ENCODE measurements at regions not wholly inside any gene's neighbourhood (a gene's known extent, or its start where the extent isn't known, plus 50 kb on each side); places are given as distances from the start of the nearest gene placed in this dataset.

DNA sequence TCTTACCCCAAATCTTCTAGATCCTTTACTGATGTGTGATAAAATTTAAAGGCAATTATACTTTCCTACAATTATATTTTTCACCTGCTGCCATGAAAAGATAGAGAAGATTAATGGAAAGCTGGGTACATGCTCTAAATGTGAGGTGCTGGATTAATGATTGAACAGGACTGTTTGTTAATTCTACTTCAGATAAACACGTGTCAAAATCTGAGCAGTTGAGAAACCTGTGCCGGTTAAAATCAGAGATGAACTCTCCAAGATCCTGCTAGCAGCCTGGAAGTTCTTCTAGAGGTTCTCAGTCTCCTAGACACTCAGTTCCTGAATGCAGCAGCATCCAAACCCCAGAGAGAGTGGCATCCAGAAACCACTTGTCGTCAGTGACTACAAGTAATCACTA lies 69.2 kb downstream of the INHBA start:
- Histone ChIP-seq H3K4me3 (no peak overlapping the region), H3K9ac (ENCODE audit: control insufficient read depth, insufficient read depth, low read length) (no peak overlapping the region), H4K20me1 (ENCODE audit: control insufficient read depth, insufficient read depth) (no peaks in the 10 kb centered on the region), H3K4me1 (ENCODE audit: control insufficient read depth, insufficient read depth, low read length) (no peaks in the 10 kb centered on the region), H2AFZ (ENCODE audit: control insufficient read depth, low read depth, low read length) (no peak overlapping the region), H3K27ac (ENCODE audit: control insufficient read depth, insufficient read depth) (no peak overlapping the region), H3K9me3 (replicated peaks; ENCODE audit: control insufficient read depth, insufficient read depth, low read length) (no peaks in the 10 kb centered on the region), H3K27me3 (replicated peaks in 1 of 2; ENCODE audit: control insufficient read depth in 2 of 2, insufficient read depth in 2 of 2, low read length in 1 of 2) (no peaks in the 10 kb centered on the region), H3K79me2 (ENCODE audit: control insufficient read depth, insufficient read depth, low read length) (no peaks in the 10 kb centered on the region), H3K4me2 (ENCODE audit: control insufficient read depth, insufficient read depth) (no peak overlapping the region), H3K36me3 (ENCODE audit: control insufficient read depth in 2 of 2, insufficient read depth in 2 of 2, low read length in 1 of 2) (no peaks in the 10 kb centered on the region)
- POLR2A ChIA-PET: interaction anchor here (0.5 kb wide), 1 partner anchor 17 kb away, joined by 4 read pairs; no protein-coding TSS in a partner anchor
- no TSS peak for BruUV-seq (replicated peaks)
- TF ChIP-seq POU2F2 (IDR thresholded peaks at IDR 0.05; ENCODE audit: borderline replicate concordance, low read depth, low read length) (no peak), SUPT20H (IDR thresholded peaks at IDR 0.05; ENCODE audit: borderline replicate concordance, control insufficient read depth, low read depth, low read length) (no peak), FOS (IDR thresholded peaks at IDR 0.05; ENCODE audit: borderline replicate concordance, extremely low read depth, insufficient read length) (no peak), NRF1 (conservative IDR thresholded peaks at IDR 0.05; ENCODE audit: low read depth, low read length) (no peak), FOXK2 (IDR thresholded peaks at IDR 0.05) (no peak), RB1 (IDR thresholded peaks at IDR 0.05; ENCODE audit: borderline replicate concordance) (no peak)
- TF ChIP-seq, protein P1, sequence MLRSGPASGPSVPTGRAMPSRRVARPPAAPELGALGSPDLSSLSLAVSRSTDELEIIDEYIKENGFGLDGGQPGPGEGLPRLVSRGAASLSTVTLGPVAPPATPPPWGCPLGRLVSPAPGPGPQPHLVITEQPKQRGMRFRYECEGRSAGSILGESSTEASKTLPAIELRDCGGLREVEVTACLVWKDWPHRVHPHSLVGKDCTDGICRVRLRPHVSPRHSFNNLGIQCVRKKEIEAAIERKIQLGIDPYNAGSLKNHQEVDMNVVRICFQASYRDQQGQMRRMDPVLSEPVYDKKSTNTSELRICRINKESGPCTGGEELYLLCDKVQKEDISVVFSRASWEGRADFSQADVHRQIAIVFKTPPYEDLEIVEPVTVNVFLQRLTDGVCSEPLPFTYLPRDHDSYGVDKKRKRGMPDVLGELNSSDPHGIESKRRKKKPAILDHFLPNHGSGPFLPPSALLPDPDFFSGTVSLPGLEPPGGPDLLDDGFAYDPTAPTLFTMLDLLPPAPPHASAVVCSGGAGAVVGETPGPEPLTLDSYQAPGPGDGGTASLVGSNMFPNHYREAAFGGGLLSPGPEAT (IDR thresholded peaks at IDR 0.05; ENCODE audit: low read depth): no peak
- RAD21 ChIA-PET (ENCODE audit: unreplicated experiment): no interaction called here
- CTCF ChIA-PET: no interaction called here
- in situ Hi-C loops (cut with MboI): no loop called here
- FAIRE-seq (no peak), DNase-seq (ENCODE audit: low read depth, low spot score) (no peak), ATAC-seq (no peak)
- WGBS (ENCODE audit: insufficient coverage, insufficient replicate concordance, low lambda C conversion rate, missing lambda C conversion rate): 30% methylated on average over 3 of the region's 3 CpGs
- SMC1A ChIA-PET (ENCODE audit: uncharacterized antibody, unreplicated experiment): interaction anchor here (1.1 to 1.5 kb wide), 2 partner anchors 10 to 12 kb away, joined by 3 to 4 read pairs; no protein-coding TSS in a partner anchor
- intact Hi-C loops (cut with micrococcal nuclease; ENCODE audit: unreplicated experiment): no loop called here

Data from GM12878 (cell line).